Muscle of back (tissue), 3 donors: ENCODE measurements at regions not wholly inside any gene's neighbourhood (a gene's known extent, or its start where the extent isn't known, plus 50 kb on each side); places are given as distances from the start of the nearest gene placed in this dataset.
A peak's percentile ranks its signal among the peaks of the same experiment; 100 is the strongest.
"Not testable (repeated sequence)": the region's sequence is repeated elsewhere in the genome, so short reads cannot be mapped to it uniquely, and the experiment has no call there.

Source experiments
- DNase-seq, 3 donors: peaks; one replicate each; pipeline versions ENCODE4 v3.0.0 to v3.0.0-alpha.2; 2013

- no peak for DNase-seq
Measured at GRCh38 chr3:196147116-196147515, 64.1 kb downstream of the ZDHHC19 start.

GRCh38 chr3:196145468-196146262 lies 63.8 kb upstream of the TFRC start:
- DNase-seq, result no peak

GRCh38 chr3:196144383-196145105 lies 62.7 kb upstream of the TFRC start:
- DNase-seq, result no peak

- no peak for DNase-seq
Measured at GRCh38 chr3:196143708-196144382, 62.0 kb upstream of the TFRC start.

- DNase-seq, result peak in 1 of 3 donors; percentile 50
Measured at GRCh38 chr3:196142202-196142956, 60.5 kb upstream of the TFRC start.

GRCh38 chr3:196141866-196142201 lies 59.9 kb upstream of the TFRC start:
- DNase-seq, result no peak

- no peak for DNase-seq
Measured at GRCh38 chr3:196141052-196141865, 59.4 kb upstream of the TFRC start.

- DNase-seq, result no peak
Measured at GRCh38 chr3:196140224-196140623, 58.3 kb upstream of the TFRC start.

- DNase-seq, result no peak
Measured at GRCh38 chr3:196139281-196139680, 57.4 kb upstream of the TFRC start.

GRCh38 chr3:196138482-196139254 lies 56.8 kb upstream of the TFRC start:
- peak in 2 of 3 donors; percentile 23 to 28 for DNase-seq

- DNase-seq, result not testable (repeated sequence)
Measured at GRCh38 chr3:196136640-196136989, 54.7 kb upstream of the TFRC start.

GRCh38 chr3:196135693-196136639 lies 54.1 kb upstream of the TFRC start:
- no peak for DNase-seq

GRCh38 chr3:196134691-196135090 lies 52.8 kb upstream of the TFRC start:
- no peak for DNase-seq

- DNase-seq, result not testable (repeated sequence)
Measured at GRCh38 chr3:196133869-196134268, 52.0 kb upstream of the TFRC start.

- DNase-seq, result no peak
Measured at GRCh38 chr3:196131921-196132320, 50.0 kb upstream of the TFRC start.
